HepG2 (cell line): ENCODE measurements at regions not wholly inside any gene's neighbourhood (a gene's known extent, or its start where the extent isn't known, plus 50 kb on each side); places are given as distances from the start of the nearest gene placed in this dataset.

ENCODE experiments used
- ATAC-seq: fragments of 200-7000 bp; cut with Tn5 transposase; 3 replicates; pipeline ENCODE4 v1.9.1; 2020; ENCODE audit warnings: mild to moderate bottlenecking, moderate library complexity
- BruUV-seq: library from RNA; stranded (reverse); fragments of 400-500 nt; replicated peaks from 2 replicates; lab custom pipeline; 2021; lab: Mats Ljungman, UMichigan
- CTCF ChIA-PET: fragments of 300-600 bp; formaldehyde crosslinking; extraction: SDS; loops from one replicate; lab custom pipeline; 2021; ENCODE audit warnings: low total read pairs, inconsistent platforms, low intra/inter-chr PET ratio; lab: Yijun Ruan, JAX
- POLR2A ChIA-PET: fragments of 350-600 bp; sonication (Branson Sonifier 250); formaldehyde crosslinking; loops from one replicate; lab custom pipeline; 2020; ENCODE audit warnings: antibody characterized with exemption, inconsistent platforms; lab: Yijun Ruan, JAX
- DNase-seq: peaks from one replicate; pipeline ENCODE4 v3.0.0-alpha.2; 2015; ENCODE audit warnings: low spot score
- FAIRE-seq: peaks from 3 replicates; lab custom pipeline; 2011; peaks lifted over from hg19 to GRCh38; lab: Jason Lieb, UNC
- H2AFZ ChIP-seq: one replicate; pipeline ENCODE4 v1.6.1; 2011; ENCODE audit warnings: low read length, inconsistent platforms
- H3K27ac ChIP-seq: fragments of 300-600 bp; 3 replicates; pipeline ENCODE4 v1.8.0; 2011; ENCODE audit warnings: mixed run types, mild to moderate bottlenecking, mixed read lengths, low read length, inconsistent platforms; ENCODE audit not compliant: insufficient read depth; ENCODE audit errors: extremely low read length
- H3K27me3 ChIP-seq, 2 experiments: fragments of 200-600 bp in 1 of 2; 2 replicates in 1 of 2; 3 replicates in 1 of 2; pipeline versions ENCODE4 v1.6.0 to v1.8.0; 2011; ENCODE audit warnings: low read length in 2 of 2, mild to moderate bottlenecking in 2 of 2, moderate library complexity in 2 of 2, inconsistent platforms in 1 of 2; ENCODE audit not compliant: insufficient read depth in 2 of 2, control insufficient read depth in 1 of 2
- H3K36me3 ChIP-seq, 2 experiments: fragments of 200-600 bp in 1 of 2; replicated peaks in 1 of 2; 2 replicates in 1 of 2; 3 replicates in 1 of 2; pipeline versions ENCODE4 v1.5.1 to v1.8.0; 2011; ENCODE audit warnings: low read length in 2 of 2, inconsistent platforms in 1 of 2; ENCODE audit not compliant: insufficient read depth in 2 of 2, control insufficient read depth in 1 of 2
- H3K4me1 ChIP-seq: 2 replicates; pipeline ENCODE4 v1.5.1; 2012; ENCODE audit warnings: low read length, inconsistent platforms; ENCODE audit not compliant: insufficient read depth
- H3K4me2 ChIP-seq: 2 replicates; pipeline ENCODE4 v1.6.0; 2011; ENCODE audit warnings: low read depth, low read length, inconsistent platforms
- H3K4me3 ChIP-seq, 3 experiments: fragments of 200-600 bp in 1 of 3; sonication (generic), shearing (Covaris generic) in 1 of 3; replicated peaks in 1 of 3; 2 replicates each; pipeline ENCODE4 v1.5.1; 2011 to 2016; ENCODE audit warnings: low read length in 3 of 3, inconsistent platforms in 2 of 3, low read depth in 2 of 3, mild to moderate bottlenecking in 2 of 3, control low read depth in 1 of 3, mixed read lengths in 1 of 3; ENCODE audit not compliant: insufficient read depth in 1 of 3
- H3K79me2 ChIP-seq: one replicate; pipeline ENCODE4 v1.6.1; 2011; ENCODE audit warnings: low read length, inconsistent platforms; ENCODE audit not compliant: insufficient read depth
- H3K9ac ChIP-seq: 2 replicates; pipeline ENCODE4 v1.6.0; 2011; ENCODE audit warnings: mild to moderate bottlenecking, low read depth, low read length, inconsistent platforms; ENCODE audit not compliant: insufficient read depth
- H3K9me3 ChIP-seq: 2 replicates; pipeline ENCODE4 v1.5.1; 2012; ENCODE audit warnings: mild to moderate bottlenecking, low read length
- H4K20me1 ChIP-seq: 2 replicates; pipeline ENCODE4 v1.6.0; 2011; ENCODE audit warnings: inconsistent platforms, mild to moderate bottlenecking, low read length, moderate library complexity; ENCODE audit not compliant: insufficient read depth
- FIP1L1 ChIP-seq: fragments of 200-400 bp; formaldehyde crosslinking; IDR thresholded peaks from 2 replicates; pipeline ENCODE4 v1.6.1; 2018; ENCODE audit warnings: low read depth, mild to moderate bottlenecking, low read length, moderate library complexity, borderline replicate concordance; ENCODE audit not compliant: insufficient read depth
- FOSL2 ChIP-seq: sonication (generic); formaldehyde crosslinking; IDR thresholded peaks from 2 replicates; pipeline ENCODE4 v1.4.0; 2020; ENCODE audit warnings: missing genetic modification reagents
- GLI4 ChIP-seq: sonication (generic); formaldehyde crosslinking; IDR thresholded peaks from 2 replicates; pipeline ENCODE4 v1.5.1; 2020; ENCODE audit warnings: missing genetic modification reagents, mild to moderate bottlenecking, moderate library complexity, borderline replicate concordance
- HOXD1 ChIP-seq: sonication (generic); formaldehyde crosslinking; IDR thresholded peaks from 2 replicates; pipeline ENCODE4 v1.5.0; 2020; ENCODE audit warnings: missing genetic modification reagents
- KDM5B ChIP-seq: sonication (generic); formaldehyde crosslinking; IDR thresholded peaks from 2 replicates; pipeline ENCODE4 v1.4.0; 2020; ENCODE audit warnings: missing genetic modification reagents, mild to moderate bottlenecking, borderline replicate concordance
- KMT2A ChIP-seq: sonication (generic); formaldehyde crosslinking; IDR thresholded peaks from 2 replicates; pipeline ENCODE4 v1.4.0; 2020; ENCODE audit warnings: missing genetic modification reagents
- MAFF ChIP-seq: IDR thresholded peaks from 2 replicates; pipeline ENCODE4 v1.6.1; 2011; ENCODE audit warnings: low read depth, low read length, improper control_type of control experiment
- MTF1 ChIP-seq: sonication (generic); formaldehyde crosslinking; IDR thresholded peaks from 2 replicates; pipeline ENCODE4 v1.5.0; 2020; ENCODE audit warnings: missing genetic modification reagents
- SNAI1 ChIP-seq: sonication (generic); formaldehyde crosslinking; IDR thresholded peaks from 2 replicates; pipeline ENCODE4 v1.5.0; 2020; ENCODE audit warnings: mild to moderate bottlenecking, missing genetic modification reagents, borderline replicate concordance
- ZNF121 ChIP-seq: sonication (generic); formaldehyde crosslinking; IDR thresholded peaks from 2 replicates; pipeline ENCODE4 v1.5.0; 2020; ENCODE audit warnings: mild to moderate bottlenecking, missing genetic modification reagents
- ZNF547 ChIP-seq: sonication (generic); formaldehyde crosslinking; IDR thresholded peaks from 2 replicates; pipeline ENCODE4 v1.5.1; 2020; ENCODE audit warnings: mild to moderate bottlenecking, missing genetic modification reagents
- ZNF598 ChIP-seq: sonication (generic); formaldehyde crosslinking; IDR thresholded peaks from 2 replicates; pipeline ENCODE4 v1.5.1; 2020; ENCODE audit warnings: mild to moderate bottlenecking, missing genetic modification reagents, borderline replicate concordance
- ZNF768 ChIP-seq: sonication (generic); formaldehyde crosslinking; IDR thresholded peaks from 2 replicates; pipeline ENCODE4 v1.4.0; 2020; ENCODE audit warnings: missing genetic modification reagents
- WGBS: methylation state at CpG from one replicate; pipeline ENCODE4 v1.1.6; 2017; ENCODE audit warnings: low lambda C conversion rate; 5-methylcytosine and 5-hydroxymethylcytosine counted together
- in situ Hi-C: cut with HindIII; loops from 2 replicates; pipeline ENCODE4 v1.10.0; 2017; ENCODE audit warnings: low pct_unique_long_range_greater_than_20kb; ENCODE audit not compliant: extremely low pct_ligation_motif_present
- intact Hi-C: fragments of 100-400 bp; cut with micrococcal nuclease; formaldehyde crosslinking; loops from one replicate; pipeline ENCODE4 v1.10.0; 2022; ENCODE audit not compliant: unreplicated experiment
- TF ChIP-seq, protein P1 (sequence below): sonication (generic); formaldehyde crosslinking; IDR thresholded peaks from 2 replicates; pipeline ENCODE4 v1.5.1; 2020; ENCODE audit warnings: mild to moderate bottlenecking, missing genetic modification reagents, borderline replicate concordance
- TF ChIP-seq, protein P2 (sequence below): sonication (generic); formaldehyde crosslinking; IDR thresholded peaks from 2 replicates; pipeline ENCODE4 v1.4.0; 2020; ENCODE audit warnings: missing genetic modification reagents
- TF ChIP-seq, protein P3 (sequence below): sonication (generic); formaldehyde crosslinking; IDR thresholded peaks from 2 replicates; pipeline ENCODE4 v1.5.0; 2020; ENCODE audit warnings: missing genetic modification reagents, mild to moderate bottlenecking, borderline replicate concordance
- TF ChIP-seq, protein P4 (sequence below): sonication (generic); formaldehyde crosslinking; IDR thresholded peaks from 2 replicates; pipeline ENCODE4 v1.4.0; 2020; ENCODE audit warnings: missing genetic modification reagents

DNA sequence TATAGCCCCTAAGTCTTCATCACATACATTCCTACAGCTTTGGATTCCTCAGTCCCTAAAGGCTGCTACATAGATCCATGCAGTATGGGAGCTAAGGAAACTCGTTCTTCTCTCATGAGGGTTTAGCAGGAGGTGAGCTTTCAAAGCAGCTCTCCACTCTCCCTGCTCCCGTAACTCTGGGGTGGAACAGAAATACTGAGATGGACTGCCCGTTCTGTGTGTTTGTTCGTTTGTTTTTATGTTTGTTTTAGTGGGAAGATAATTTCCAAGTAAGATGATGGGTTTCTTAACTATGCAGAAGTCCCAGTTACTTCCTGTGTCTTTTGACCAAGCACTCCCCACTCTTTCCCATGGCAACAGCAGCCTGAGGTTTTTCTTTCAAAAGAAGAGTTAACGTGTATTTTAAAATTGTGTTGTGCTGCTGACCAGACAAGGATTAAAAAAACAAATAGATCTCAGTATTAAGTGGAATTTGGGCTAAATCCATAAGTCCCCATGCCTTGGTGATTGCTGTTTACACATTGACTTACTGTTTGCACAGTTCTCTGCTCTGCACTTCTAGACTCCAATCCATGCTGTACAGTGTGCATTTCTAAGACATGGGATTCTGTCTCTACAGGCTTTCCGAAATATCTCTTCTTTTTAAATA lies 156.4 kb upstream of the SH3BP4 start (continued):
- TF ChIP-seq FOSL2 (CRISPR knock-in tag), result no peak
- TF ChIP-seq MTF1 (CRISPR knock-in tag), result no peak
- TF ChIP-seq HOXD1 (CRISPR knock-in tag), result no peak
- no peak for TF ChIP-seq FIP1L1

DNA sequence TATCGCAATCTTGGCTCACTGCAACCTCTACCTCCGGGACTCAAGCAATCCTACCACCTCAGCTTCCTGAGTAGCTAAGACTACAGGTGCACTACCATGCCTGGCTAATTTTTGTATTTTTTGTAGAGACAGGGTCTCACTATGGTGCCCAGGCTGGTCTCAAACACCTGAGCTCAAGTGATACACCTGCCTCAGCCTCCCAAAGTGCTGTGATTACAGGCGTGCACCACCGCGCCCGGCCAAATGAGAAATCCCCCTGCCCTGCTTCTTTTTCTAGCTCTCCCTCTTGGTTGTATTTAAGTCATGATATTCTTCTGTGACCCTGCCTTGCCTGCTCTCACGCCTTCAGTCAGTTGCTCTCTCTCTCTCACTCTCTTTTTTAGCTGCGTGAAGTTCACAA lies 157.0 kb upstream of the SH3BP4 start:
- in situ Hi-C loops (no loop called here), intact Hi-C loops (loop anchor here (5.0 kb wide), 1 partner anchor 157 kb away; the partner anchor contains the start of gene SH3BP4)
- Histone ChIP-seq H3K4me2 (peak overlapping the region; percentile 65), H3K4me3 (no peak overlapping the region; a peak in 1 of 6 replicates), H3K36me3 (no peaks in the 10 kb centered on the region), H3K9me3 (no peaks in the 10 kb centered on the region), H3K9ac (no peak overlapping the region), H3K79me2 (no peaks in the 10 kb centered on the region), H3K27ac (peak overlapping the region; percentile 48), H4K20me1 (no peaks in the 10 kb centered on the region), H2AFZ (no peak overlapping the region), H3K4me1 (peaks cover 48% of the 10 kb centered on the region), H3K27me3 (no peaks in the 10 kb centered on the region)
- WGBS, result 90% methylated on average over 8 of the region's 8 CpGs
- ATAC-seq, result no peak
- FAIRE-seq, result no peak
- no peak for DNase-seq
- no TSS peak for BruUV-seq
- ChIA-PET CTCF (no interaction called here), POLR2A (interaction anchor here (1.0 kb wide), 1 partner anchor 106 kb away, joined by 3 read pairs; no protein-coding TSS in a partner anchor)
- peak; percentile 74 for TF ChIP-seq ZNF121 (CRISPR knock-in tag)
- TF ChIP-seq, protein P1, sequence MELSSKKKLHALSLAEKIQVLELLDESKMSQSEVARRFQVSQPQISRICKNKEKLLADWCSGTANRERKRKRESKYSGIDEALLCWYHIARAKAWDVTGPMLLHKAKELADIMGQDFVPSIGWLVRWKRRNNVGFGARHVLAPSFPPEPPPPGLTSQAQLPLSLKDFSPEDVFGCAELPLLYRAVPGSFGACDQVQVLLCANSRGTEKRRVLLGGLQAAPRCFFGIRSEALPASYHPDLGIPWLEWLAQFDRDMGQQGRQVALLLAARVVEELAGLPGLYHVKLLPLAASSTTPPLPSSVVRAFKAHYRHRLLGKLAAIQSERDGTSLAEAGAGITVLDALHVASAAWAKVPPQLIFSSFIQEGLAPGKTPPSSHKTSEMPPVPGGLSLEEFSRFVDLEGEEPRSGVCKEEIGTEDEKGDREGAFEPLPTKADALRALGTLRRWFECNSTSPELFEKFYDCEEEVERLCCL, result no peak
- TF ChIP-seq ZNF547, result 0 out of 2 replicates have a peak, but pooled peaks have one; percentile 39
- TF ChIP-seq, protein P2, sequence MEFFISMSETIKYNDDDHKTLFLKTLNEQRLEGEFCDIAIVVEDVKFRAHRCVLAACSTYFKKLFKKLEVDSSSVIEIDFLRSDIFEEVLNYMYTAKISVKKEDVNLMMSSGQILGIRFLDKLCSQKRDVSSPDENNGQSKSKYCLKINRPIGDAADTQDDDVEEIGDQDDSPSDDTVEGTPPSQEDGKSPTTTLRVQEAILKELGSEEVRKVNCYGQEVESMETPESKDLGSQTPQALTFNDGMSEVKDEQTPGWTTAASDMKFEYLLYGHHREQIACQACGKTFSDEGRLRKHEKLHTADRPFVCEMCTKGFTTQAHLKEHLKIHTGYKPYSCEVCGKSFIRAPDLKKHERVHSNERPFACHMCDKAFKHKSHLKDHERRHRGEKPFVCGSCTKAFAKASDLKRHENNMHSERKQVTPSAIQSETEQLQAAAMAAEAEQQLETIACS (CRISPR knock-in tag), result no peak
- peak; percentile 72; the same call in 1 of the 2 replicates for TF ChIP-seq GLI4
- TF ChIP-seq KDM5B, result no peak
- TF ChIP-seq, protein P3, sequence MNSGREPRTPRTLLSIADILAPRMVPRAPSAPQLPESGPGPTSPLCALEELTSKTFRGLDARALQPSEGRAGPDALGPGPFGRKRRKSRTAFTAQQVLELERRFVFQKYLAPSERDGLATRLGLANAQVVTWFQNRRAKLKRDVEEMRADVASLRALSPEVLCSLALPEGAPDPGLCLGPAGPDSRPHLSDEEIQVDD (CRISPR knock-in tag), result no peak
- no peak for TF ChIP-seq ZNF768 (CRISPR knock-in tag)
- TF ChIP-seq, protein P4, sequence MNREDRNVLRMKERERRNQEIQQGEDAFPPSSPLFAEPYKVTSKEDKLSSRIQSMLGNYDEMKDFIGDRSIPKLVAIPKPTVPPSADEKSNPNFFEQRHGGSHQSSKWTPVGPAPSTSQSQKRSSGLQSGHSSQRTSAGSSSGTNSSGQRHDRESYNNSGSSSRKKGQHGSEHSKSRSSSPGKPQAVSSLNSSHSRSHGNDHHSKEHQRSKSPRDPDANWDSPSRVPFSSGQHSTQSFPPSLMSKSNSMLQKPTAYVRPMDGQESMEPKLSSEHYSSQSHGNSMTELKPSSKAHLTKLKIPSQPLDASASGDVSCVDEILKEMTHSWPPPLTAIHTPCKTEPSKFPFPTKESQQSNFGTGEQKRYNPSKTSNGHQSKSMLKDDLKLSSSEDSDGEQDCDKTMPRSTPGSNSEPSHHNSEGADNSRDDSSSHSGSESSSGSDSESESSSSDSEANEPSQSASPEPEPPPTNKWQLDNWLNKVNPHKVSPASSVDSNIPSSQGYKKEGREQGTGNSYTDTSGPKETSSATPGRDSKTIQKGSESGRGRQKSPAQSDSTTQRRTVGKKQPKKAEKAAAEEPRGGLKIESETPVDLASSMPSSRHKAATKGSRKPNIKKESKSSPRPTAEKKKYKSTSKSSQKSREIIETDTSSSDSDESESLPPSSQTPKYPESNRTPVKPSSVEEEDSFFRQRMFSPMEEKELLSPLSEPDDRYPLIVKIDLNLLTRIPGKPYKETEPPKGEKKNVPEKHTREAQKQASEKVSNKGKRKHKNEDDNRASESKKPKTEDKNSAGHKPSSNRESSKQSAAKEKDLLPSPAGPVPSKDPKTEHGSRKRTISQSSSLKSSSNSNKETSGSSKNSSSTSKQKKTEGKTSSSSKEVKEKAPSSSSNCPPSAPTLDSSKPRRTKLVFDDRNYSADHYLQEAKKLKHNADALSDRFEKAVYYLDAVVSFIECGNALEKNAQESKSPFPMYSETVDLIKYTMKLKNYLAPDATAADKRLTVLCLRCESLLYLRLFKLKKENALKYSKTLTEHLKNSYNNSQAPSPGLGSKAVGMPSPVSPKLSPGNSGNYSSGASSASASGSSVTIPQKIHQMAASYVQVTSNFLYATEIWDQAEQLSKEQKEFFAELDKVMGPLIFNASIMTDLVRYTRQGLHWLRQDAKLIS (CRISPR knock-in tag), result no peak
- no peak for TF ChIP-seq SNAI1 (CRISPR knock-in tag)
- TF ChIP-seq ZNF598, result peak; percentile 23; the same call in 1 of the 2 replicates
- no peak for TF ChIP-seq KMT2A
- no peak for TF ChIP-seq MAFF
